Loucy (cell line): ENCODE measurements at regions not wholly inside any gene's neighbourhood (a gene's known extent, or its start where the extent isn't known, plus 50 kb on each side); places are given as distances from the start of the nearest gene placed in this dataset.

Experiments
- H2AFZ ChIP-seq: fragments of 200-600 bp; sonication (generic); 2 replicates; pipeline ENCODE4 v1.6.0; 2016; ENCODE audit warnings: antibody characterized with exemption, mild to moderate bottlenecking, low read length, moderate library complexity
- H3F3A ChIP-seq: fragments of 200-600 bp; 2 replicates; pipeline ENCODE4 v1.6.0; 2016; ENCODE audit warnings: antibody characterized with exemption, low read depth, mild to moderate bottlenecking
- H3K27me3 ChIP-seq: fragments of 200-600 bp; sonication (generic); 2 replicates; pipeline ENCODE4 v1.6.1; 2014; ENCODE audit warnings: low read length, mild to moderate bottlenecking; ENCODE audit not compliant: insufficient read depth, poor library complexity, severe bottlenecking
- H3K36me3 ChIP-seq: fragments of 200-600 bp; sonication (generic); 2 replicates; pipeline ENCODE4 v1.6.1; 2016; ENCODE audit warnings: low read length; ENCODE audit not compliant: insufficient read depth
- H3K4me1 ChIP-seq: fragments of 200-600 bp; sonication (generic); 2 replicates; pipeline ENCODE4 v1.5.1; 2014; ENCODE audit warnings: low read length, mild to moderate bottlenecking; ENCODE audit not compliant: insufficient read depth, poor library complexity, severe bottlenecking
- H3K4me2 ChIP-seq: fragments of 200-600 bp; sonication (generic); 2 replicates; pipeline ENCODE4 v1.6.0; 2014; ENCODE audit warnings: antibody characterized with exemption, low read length, low read depth, mild to moderate bottlenecking; ENCODE audit not compliant: poor library complexity, severe bottlenecking
- H3K4me3 ChIP-seq: fragments of 200-600 bp; sonication (generic); 2 replicates; pipeline ENCODE4 v1.5.1; 2014; ENCODE audit warnings: low read length, mild to moderate bottlenecking, mixed read lengths; ENCODE audit not compliant: poor library complexity, severe bottlenecking
- H3K79me2 ChIP-seq: fragments of 200-600 bp; sonication (generic); 2 replicates; pipeline ENCODE4 v1.6.1; 2014; ENCODE audit warnings: low read length; ENCODE audit not compliant: insufficient read depth
- H3K9ac ChIP-seq: fragments of 200-600 bp; sonication (generic); 2 replicates; pipeline ENCODE4 v1.6.0; 2014; ENCODE audit warnings: mild to moderate bottlenecking, low read depth, low read length, moderate library complexity; ENCODE audit not compliant: poor library complexity, severe bottlenecking
- H3K9me2 ChIP-seq: fragments of 200-600 bp; sonication (generic); replicated peaks from 2 replicates; pipeline ENCODE4 v1.6.1; 2016; ENCODE audit warnings: low read depth, low read length, mixed read lengths
- H3K9me3 ChIP-seq: fragments of 200-600 bp; sonication (generic); 2 replicates; pipeline ENCODE4 v1.6.1; 2014; ENCODE audit warnings: mild to moderate bottlenecking, antibody characterized with exemption, low read length, low read depth; ENCODE audit not compliant: insufficient read depth
- H4K20me1 ChIP-seq: fragments of 200-600 bp; sonication (generic); 2 replicates; pipeline ENCODE4 v1.6.0; 2014; ENCODE audit warnings: antibody characterized with exemption, low read length, mild to moderate bottlenecking; ENCODE audit not compliant: insufficient read depth, poor library complexity, severe bottlenecking
- EZH2phosphoT487 ChIP-seq: fragments of 200-600 bp; IDR thresholded peaks from 2 replicates; pipeline ENCODE4 v1.6.1; 2018; ENCODE audit warnings: antibody characterized with exemption, mild to moderate bottlenecking, moderate library complexity, borderline replicate concordance
- TF ChIP-seq, protein P1 (sequence below): fragments of 200-600 bp; sonication (generic); conservative IDR thresholded peaks from 2 replicates; pipeline ENCODE4 v1.5.1; 2014; ENCODE audit warnings: mild to moderate bottlenecking, antibody characterized with exemption, low read length

DNA sequence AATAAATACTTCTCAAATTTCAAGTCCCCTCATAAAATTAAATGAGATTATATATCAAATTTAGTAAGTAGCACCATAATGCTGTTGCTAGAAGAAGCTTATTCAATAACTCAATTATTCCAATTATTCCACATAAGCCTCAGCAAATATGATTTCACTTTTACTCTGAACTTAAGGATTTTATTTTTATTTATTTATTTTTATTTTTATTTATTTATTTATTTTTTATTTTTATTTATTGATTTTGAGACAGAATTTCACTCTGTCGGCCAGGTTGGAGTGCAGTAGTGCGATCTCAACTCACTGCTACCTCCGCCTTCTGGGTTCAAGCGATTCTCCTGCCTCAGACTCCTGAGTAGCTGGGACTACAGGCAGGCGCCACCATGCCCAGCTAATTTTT, 1308.3 kb upstream of the CDH9 start:
- Histone ChIP-seq H3K4me2 (no peak overlapping the region), H4K20me1 (no peaks in the 10 kb centered on the region), H2AFZ (no peak overlapping the region), H3K9me2 (no peaks in the 10 kb centered on the region), H3K4me3 (no peak overlapping the region), H3K9me3 (0 out of 2 replicates have a peak, but pooled peaks cover 3% of the 10 kb centered on the region), H3K36me3 (no peaks in the 10 kb centered on the region), H3K79me2 (no peaks in the 10 kb centered on the region), H3K4me1 (no peaks in the 10 kb centered on the region), H3F3A (no peaks in the 10 kb centered on the region), H3K27me3 (no peaks in the 10 kb centered on the region), H3K9ac (no peak overlapping the region)
- TF ChIP-seq, protein P1, sequence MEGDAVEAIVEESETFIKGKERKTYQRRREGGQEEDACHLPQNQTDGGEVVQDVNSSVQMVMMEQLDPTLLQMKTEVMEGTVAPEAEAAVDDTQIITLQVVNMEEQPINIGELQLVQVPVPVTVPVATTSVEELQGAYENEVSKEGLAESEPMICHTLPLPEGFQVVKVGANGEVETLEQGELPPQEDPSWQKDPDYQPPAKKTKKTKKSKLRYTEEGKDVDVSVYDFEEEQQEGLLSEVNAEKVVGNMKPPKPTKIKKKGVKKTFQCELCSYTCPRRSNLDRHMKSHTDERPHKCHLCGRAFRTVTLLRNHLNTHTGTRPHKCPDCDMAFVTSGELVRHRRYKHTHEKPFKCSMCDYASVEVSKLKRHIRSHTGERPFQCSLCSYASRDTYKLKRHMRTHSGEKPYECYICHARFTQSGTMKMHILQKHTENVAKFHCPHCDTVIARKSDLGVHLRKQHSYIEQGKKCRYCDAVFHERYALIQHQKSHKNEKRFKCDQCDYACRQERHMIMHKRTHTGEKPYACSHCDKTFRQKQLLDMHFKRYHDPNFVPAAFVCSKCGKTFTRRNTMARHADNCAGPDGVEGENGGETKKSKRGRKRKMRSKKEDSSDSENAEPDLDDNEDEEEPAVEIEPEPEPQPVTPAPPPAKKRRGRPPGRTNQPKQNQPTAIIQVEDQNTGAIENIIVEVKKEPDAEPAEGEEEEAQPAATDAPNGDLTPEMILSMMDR: no peak
- TF ChIP-seq EZH2phosphoT487: no peak

GRCh38 chr5:28344836-28345433, 1306.5 kb upstream of the CDH9 start:
- TF ChIP-seq, protein P1: peak; percentile 85
- no peak for TF ChIP-seq EZH2phosphoT487
- Histone ChIP-seq H3K4me1 (no peaks in the 10 kb centered on the region), H3F3A (no peaks in the 10 kb centered on the region), H4K20me1 (no peaks in the 10 kb centered on the region), H3K79me2 (no peaks in the 10 kb centered on the region), H3K9me3 (no peaks in the 10 kb centered on the region), H3K4me2 (no peak overlapping the region), H2AFZ (no peak overlapping the region; the same call in 1 of the 2 replicates), H3K4me3 (no peak overlapping the region), H3K36me3 (no peaks in the 10 kb centered on the region), H3K9ac (no peak overlapping the region), H3K9me2 (no peaks in the 10 kb centered on the region), H3K27me3 (no peaks in the 10 kb centered on the region)

DNA sequence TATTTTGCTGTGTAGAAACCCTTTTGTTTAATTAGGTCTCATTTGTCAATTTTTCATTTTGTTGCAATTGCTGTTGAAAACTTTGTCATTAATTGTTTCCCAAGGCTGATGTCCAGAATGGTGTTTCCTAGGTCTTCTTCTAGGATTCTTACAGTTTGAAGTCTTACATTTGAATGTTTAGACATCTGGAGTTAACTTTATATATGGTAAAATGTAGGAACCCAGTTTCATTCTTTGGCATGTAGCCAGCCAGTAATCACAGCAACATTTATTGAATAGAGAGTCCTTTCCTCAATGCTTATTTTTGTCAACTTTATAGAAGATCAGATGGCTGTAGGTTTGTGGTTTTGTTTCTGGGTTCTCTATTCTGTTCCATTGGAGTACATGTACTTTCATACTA, 1290.8 kb upstream of the CDH9 start:
- no peaks in the 10 kb centered on the region for H3K9me2 ChIP-seq
- TF ChIP-seq, protein P1: no peak
- TF ChIP-seq EZH2phosphoT487: no peak
- H3F3A ChIP-seq: no peaks in the 10 kb centered on the region
- H3K4me3 ChIP-seq: no peak overlapping the region
- no peaks in the 10 kb centered on the region for H4K20me1 ChIP-seq
- no peaks in the 10 kb centered on the region for H3K79me2 ChIP-seq
- H3K4me2 ChIP-seq: no peak overlapping the region
- H3K9ac ChIP-seq: no peak overlapping the region
- no peak overlapping the region for H2AFZ ChIP-seq
- no peaks in the 10 kb centered on the region for H3K36me3 ChIP-seq
- no peaks in the 10 kb centered on the region for H3K4me1 ChIP-seq
- no peaks in the 10 kb centered on the region; the same call in 1 of the 2 replicates for H3K9me3 ChIP-seq
- H3K27me3 ChIP-seq: no peaks in the 10 kb centered on the region
